Muscle of leg (tissue), 3 donors: ENCODE measurements at regions not wholly inside any gene's neighbourhood (a gene's known extent, or its start where the extent isn't known, plus 50 kb on each side); places are given as distances from the start of the nearest gene placed in this dataset.
"Not testable (repeated sequence)": the region's sequence is repeated elsewhere in the genome, so short reads cannot be mapped to it uniquely, and the experiment has no call there.

Experiments
- DNase-seq: peaks from one replicate; pipeline ENCODE4 v3.0.0; 2013
- H3K27ac ChIP-seq: one replicate; pipeline ENCODE4 v1.5.1; 2013; ENCODE audit warnings: mild to moderate bottlenecking, low read length, control low read depth
- H3K27me3 ChIP-seq: one replicate; pipeline ENCODE4 v1.6.1; 2013; ENCODE audit warnings: low read length; ENCODE audit not compliant: control insufficient read depth, insufficient read depth
- H3K36me3 ChIP-seq: one replicate; pipeline ENCODE4 v1.6.1; 2013; ENCODE audit warnings: low read length; ENCODE audit not compliant: control insufficient read depth, insufficient read depth
- H3K4me1 ChIP-seq: one replicate; pipeline ENCODE4 v1.6.1; 2013; ENCODE audit warnings: low read length; ENCODE audit not compliant: control insufficient read depth, insufficient read depth
- H3K4me3 ChIP-seq: one replicate; pipeline ENCODE4 v1.5.1; 2013; ENCODE audit warnings: low read length, control low read depth
- H3K9me3 ChIP-seq: replicated peaks from 2 replicates; pipeline ENCODE4 v1.6.1; 2013; ENCODE audit warnings: low read depth, low read length; ENCODE audit not compliant: control insufficient read depth
- WGBS: methylation state at CpG from one replicate; pipeline ENCODE4 v1.1.5; 2013; ENCODE audit warnings: missing lambda C conversion rate; ENCODE audit not compliant: insufficient coverage; 5-methylcytosine and 5-hydroxymethylcytosine counted together

- WGBS = 71% methylated on average over 1 of the region's 1 CpG
- no peaks in the 10 kb centered on the region for H3K36me3 ChIP-seq
- no peaks in the 10 kb centered on the region for H3K9me3 ChIP-seq
- no peak overlapping the region for H3K4me3 ChIP-seq
- no peaks in the 10 kb centered on the region for H3K4me1 ChIP-seq
- no peak overlapping the region for H3K27ac ChIP-seq
- no peak for DNase-seq
- H3K27me3 ChIP-seq = no peaks in the 10 kb centered on the region
Observed at GRCh38 chr3:184457329-184457728, 77.5 kb downstream of the CHRD start.

- not testable (repeated sequence) for H3K4me3 ChIP-seq, H3K9me3 ChIP-seq, H3K4me1 ChIP-seq, H3K27me3 ChIP-seq, H3K36me3 ChIP-seq, DNase-seq, H3K27ac ChIP-seq
- WGBS = 84% methylated on average over 2 of the region's 7 CpGs
Observed at GRCh38 chr3:184457784-184458377, 78.0 kb downstream of the CHRD start.

- WGBS = 20% methylated on average over 2 of the region's 4 CpGs
- Histone ChIP-seq H3K4me1 (no peaks in the 10 kb centered on the region), H3K9me3 (no peaks in the 10 kb centered on the region), H3K27ac (no peak overlapping the region), H3K36me3 (no peaks in the 10 kb centered on the region), H3K4me3 (no peak overlapping the region), H3K27me3 (no peaks in the 10 kb centered on the region)
- no peak for DNase-seq
Observed at GRCh38 chr3:184459355-184459754, 79.5 kb downstream of the CHRD start.

- Histone ChIP-seq H3K27me3 (no peaks in the 10 kb centered on the region), H3K36me3 (no peaks in the 10 kb centered on the region), H3K4me3 (no peak overlapping the region), H3K27ac (no peak overlapping the region), H3K9me3 (no peaks in the 10 kb centered on the region), H3K4me1 (peaks cover under 1% of the 10 kb centered on the region)
- DNase-seq = no peak
- WGBS = 93% methylated on average over 5 of the region's 8 CpGs
Observed at GRCh38 chr3:184460276-184460675, 80.4 kb downstream of the CHRD start.

- Histone ChIP-seq H3K9me3 (no peaks in the 10 kb centered on the region), H3K36me3 (no peaks in the 10 kb centered on the region), H3K4me3 (no peak overlapping the region), H3K4me1 (peaks cover 10% of the 10 kb centered on the region), H3K27ac (no peak overlapping the region), H3K27me3 (peaks cover 2% of the 10 kb centered on the region)
- no peak for DNase-seq
- 75% methylated on average over 3 of the region's 6 CpGs for WGBS
Observed at GRCh38 chr3:184461219-184461618, 81.4 kb downstream of the CHRD start.

- Histone ChIP-seq H3K4me1 (peaks cover 16% of the 10 kb centered on the region), H3K36me3 (no peaks in the 10 kb centered on the region), H3K4me3 (no peak overlapping the region), H3K27me3 (peaks cover 2% of the 10 kb centered on the region), H3K27ac (no peak overlapping the region), H3K9me3 (no peaks in the 10 kb centered on the region)
- 63% methylated on average over 5 of the region's 5 CpGs for WGBS
- DNase-seq = no peak
Observed at GRCh38 chr3:184465883-184466412, 86.1 kb downstream of the CHRD start.

GRCh38 chr3:184466413-184466960 lies 86.6 kb downstream of the CHRD start:
- H3K36me3 ChIP-seq = no peaks in the 10 kb centered on the region
- peak; percentile 55 for DNase-seq
- 20% methylated on average over 11 of the region's 12 CpGs for WGBS
- H3K4me3 ChIP-seq = no peak overlapping the region
- no peak overlapping the region for H3K27ac ChIP-seq
- H3K9me3 ChIP-seq = no peaks in the 10 kb centered on the region
- H3K4me1 ChIP-seq = peaks cover 16% of the 10 kb centered on the region
- H3K27me3 ChIP-seq = peaks cover 2% of the 10 kb centered on the region

- Histone ChIP-seq H3K9me3 (no peaks in the 10 kb centered on the region), H3K27ac (no peak overlapping the region), H3K27me3 (peaks cover 2% of the 10 kb centered on the region), H3K4me3 (no peak overlapping the region), H3K36me3 (no peaks in the 10 kb centered on the region), H3K4me1 (peaks cover 16% of the 10 kb centered on the region)
- no peak for DNase-seq
- WGBS = 69% methylated on average over 7 of the region's 9 CpGs
Observed at GRCh38 chr3:184467171-184467570, 87.3 kb downstream of the CHRD start.

GRCh38 chr3:184470551-184470950 lies 90.7 kb downstream of the CHRD start:
- H3K27me3 ChIP-seq = peaks cover 5% of the 10 kb centered on the region
- DNase-seq = peak; percentile 24
- WGBS = no CpG with 5 or more reads among the region's 6 CpGs
- no peaks in the 10 kb centered on the region for H3K36me3 ChIP-seq
- no peaks in the 10 kb centered on the region for H3K9me3 ChIP-seq
- H3K4me3 ChIP-seq = no peak overlapping the region
- H3K4me1 ChIP-seq = peaks cover 12% of the 10 kb centered on the region
- H3K27ac ChIP-seq = no peak overlapping the region

GRCh38 chr3:184471439-184471838 lies 90.1 kb upstream of the EPHB3 start:
- peaks cover 3% of the 10 kb centered on the region for H3K27me3 ChIP-seq
- peaks cover 3% of the 10 kb centered on the region for H3K4me1 ChIP-seq
- no peaks in the 10 kb centered on the region for H3K9me3 ChIP-seq
- H3K36me3 ChIP-seq = no peaks in the 10 kb centered on the region
- no peak overlapping the region for H3K4me3 ChIP-seq
- no peak overlapping the region for H3K27ac ChIP-seq
- DNase-seq = no peak
- WGBS = no CpG with 5 or more reads among the region's 3 CpGs
